ENCODE measurements at regions not wholly inside any gene's neighbourhood (a gene's known extent, or its start where the extent isn't known, plus 50 kb on each side); places are given as distances from the start of the nearest gene placed in this dataset.
A peak's percentile ranks its signal among the peaks of the same experiment; 100 is the strongest.

DNA sequence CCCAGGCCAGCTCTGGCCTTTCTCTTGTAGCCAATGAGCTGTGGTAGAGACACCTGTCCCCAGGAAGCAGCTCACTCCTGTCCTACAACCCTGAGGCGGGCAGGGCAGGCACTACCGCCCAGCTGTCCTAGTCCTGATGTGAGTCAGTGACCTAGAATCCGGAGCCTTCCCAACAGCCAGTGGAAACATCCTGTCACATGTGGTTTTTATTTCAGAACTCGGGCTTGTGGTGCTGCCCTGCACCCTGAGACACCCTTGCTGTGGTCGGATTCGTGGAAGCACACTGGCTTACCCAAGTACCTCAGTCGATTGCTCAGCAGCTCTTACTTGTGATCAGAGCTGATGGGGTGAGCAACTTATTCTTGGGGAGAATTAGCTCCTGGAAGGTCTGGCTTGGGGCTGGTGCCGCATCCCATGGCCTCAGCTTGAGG, 83.6 kb upstream of the ARHGEF7 start:
- peak; percentile 83 for DNase-seq (ENCODE audit: low read depth)
- H3K4me3 ChIP-seq (ENCODE audit: low read depth, low read length), result no peak overlapping the region
- TF ChIP-seq, protein P1, sequence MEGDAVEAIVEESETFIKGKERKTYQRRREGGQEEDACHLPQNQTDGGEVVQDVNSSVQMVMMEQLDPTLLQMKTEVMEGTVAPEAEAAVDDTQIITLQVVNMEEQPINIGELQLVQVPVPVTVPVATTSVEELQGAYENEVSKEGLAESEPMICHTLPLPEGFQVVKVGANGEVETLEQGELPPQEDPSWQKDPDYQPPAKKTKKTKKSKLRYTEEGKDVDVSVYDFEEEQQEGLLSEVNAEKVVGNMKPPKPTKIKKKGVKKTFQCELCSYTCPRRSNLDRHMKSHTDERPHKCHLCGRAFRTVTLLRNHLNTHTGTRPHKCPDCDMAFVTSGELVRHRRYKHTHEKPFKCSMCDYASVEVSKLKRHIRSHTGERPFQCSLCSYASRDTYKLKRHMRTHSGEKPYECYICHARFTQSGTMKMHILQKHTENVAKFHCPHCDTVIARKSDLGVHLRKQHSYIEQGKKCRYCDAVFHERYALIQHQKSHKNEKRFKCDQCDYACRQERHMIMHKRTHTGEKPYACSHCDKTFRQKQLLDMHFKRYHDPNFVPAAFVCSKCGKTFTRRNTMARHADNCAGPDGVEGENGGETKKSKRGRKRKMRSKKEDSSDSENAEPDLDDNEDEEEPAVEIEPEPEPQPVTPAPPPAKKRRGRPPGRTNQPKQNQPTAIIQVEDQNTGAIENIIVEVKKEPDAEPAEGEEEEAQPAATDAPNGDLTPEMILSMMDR (IDR thresholded peaks at IDR 0.05; ENCODE audit: insufficient read depth, low read depth, low read length), result no peak

DNA sequence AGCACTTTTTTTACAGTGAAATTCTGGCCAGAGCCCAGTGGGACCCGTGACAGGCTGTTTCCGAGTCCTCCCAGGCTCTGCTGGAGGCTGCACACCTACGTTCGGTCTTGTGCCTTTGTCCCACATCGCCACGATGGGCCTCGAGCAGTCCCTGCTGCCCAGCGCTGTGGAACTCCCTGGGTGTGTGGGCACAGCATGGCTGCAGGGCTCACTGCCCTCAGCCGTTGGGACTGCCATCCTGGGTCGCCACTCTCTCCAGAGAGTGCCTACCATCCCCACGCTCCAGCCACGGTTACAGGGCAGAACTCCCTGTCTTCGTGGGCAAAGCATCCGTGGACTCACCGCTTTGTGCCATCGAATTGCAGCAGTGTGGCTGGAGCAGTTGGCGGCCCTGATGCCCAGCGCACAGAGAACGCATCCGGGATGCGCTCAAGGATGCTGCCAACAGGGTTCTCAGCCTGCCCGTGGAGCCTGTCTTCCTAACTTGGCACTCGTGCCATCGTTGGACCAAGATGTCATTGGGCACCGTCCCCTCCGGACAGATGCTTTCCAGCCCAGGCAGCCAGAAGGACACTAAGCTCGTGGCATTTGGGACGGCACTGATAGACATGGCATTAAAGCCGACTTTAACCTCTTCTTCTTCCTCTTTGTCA, 85.0 kb upstream of the ARHGEF7 start:
- TF ChIP-seq, protein P1 (IDR thresholded peaks at IDR 0.05; ENCODE audit: insufficient read depth, low read depth, low read length), result no peak
- H3K4me3 ChIP-seq (ENCODE audit: low read depth, low read length), result no peak overlapping the region
- no peak for DNase-seq (ENCODE audit: low read depth)

DNA sequence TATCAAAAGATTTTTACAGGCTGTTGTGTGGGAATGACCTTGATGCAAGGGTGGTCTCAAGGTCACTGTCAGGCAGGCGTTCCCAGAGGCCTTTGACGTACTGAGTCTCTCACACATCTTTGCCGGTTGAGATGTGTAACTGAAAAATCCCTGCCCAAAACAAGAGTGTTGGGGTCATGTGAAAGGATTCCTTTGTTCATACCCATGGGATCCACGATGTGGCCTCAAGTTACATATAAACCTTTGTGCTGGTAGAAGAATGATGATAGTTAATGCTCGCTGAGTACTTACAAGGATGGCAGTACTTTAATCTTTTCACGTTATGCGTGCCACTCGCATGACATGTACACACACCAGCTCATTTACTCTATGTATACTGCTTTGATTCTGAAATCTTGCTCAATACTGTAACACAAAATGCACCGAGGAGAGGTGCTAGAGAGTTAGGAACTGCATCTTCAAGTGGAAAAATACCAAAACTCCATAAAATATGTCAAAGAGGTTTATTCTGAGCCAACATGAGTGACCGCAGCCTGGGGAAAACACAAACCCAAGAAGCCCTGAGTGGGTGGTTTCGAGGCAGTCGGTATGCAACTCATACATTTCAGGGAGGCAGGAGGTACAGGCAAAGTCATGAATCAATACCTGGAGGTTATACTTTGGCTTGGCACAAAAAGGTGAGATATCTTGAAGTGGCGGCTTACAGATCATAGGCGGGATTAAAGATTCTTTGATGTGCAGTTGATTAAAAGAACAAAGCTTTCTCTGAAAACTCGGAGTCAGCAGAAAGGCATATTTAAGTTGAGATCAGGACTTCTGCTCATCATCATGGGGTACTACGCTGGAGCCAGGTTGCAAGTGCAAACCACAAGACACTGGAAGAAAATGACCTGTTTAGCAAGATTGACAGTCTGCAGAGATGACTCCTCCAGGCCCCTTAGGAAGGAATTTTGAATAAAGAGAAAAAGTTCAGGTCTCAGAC, 87.4 kb upstream of the ARHGEF7 start:
- TF ChIP-seq, protein P1 (IDR thresholded peaks at IDR 0.05; ENCODE audit: insufficient read depth, low read depth, low read length), result peak; percentile 24
- peak; percentile 76 for DNase-seq (ENCODE audit: low read depth)
- H3K4me3 ChIP-seq (ENCODE audit: low read depth, low read length), result no peak overlapping the region

DNA sequence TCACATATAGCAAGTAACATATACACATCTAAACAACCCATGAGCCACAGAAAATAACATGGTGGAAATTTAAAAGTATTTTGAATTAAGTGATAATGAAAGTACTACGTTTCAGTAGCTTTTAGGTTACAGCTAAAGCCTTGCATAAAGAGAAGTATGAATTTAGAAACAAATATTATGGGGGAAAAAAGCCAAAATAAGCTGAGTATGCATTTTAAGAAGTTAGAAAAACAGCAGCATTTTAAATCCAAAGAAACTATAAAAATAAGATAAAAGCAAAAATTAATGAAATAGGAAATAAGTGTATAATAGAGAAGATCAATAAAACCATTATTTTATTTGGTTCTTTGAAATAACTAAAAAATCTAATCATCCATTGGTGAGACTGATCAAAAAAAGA, 89.8 kb upstream of the ARHGEF7 start:
- no peak for DNase-seq (ENCODE audit: low read depth)
- TF ChIP-seq, protein P1 (IDR thresholded peaks at IDR 0.05; ENCODE audit: insufficient read depth, low read depth, low read length), result no peak
- no peak overlapping the region for H3K4me3 ChIP-seq (ENCODE audit: low read depth, low read length)

DNA sequence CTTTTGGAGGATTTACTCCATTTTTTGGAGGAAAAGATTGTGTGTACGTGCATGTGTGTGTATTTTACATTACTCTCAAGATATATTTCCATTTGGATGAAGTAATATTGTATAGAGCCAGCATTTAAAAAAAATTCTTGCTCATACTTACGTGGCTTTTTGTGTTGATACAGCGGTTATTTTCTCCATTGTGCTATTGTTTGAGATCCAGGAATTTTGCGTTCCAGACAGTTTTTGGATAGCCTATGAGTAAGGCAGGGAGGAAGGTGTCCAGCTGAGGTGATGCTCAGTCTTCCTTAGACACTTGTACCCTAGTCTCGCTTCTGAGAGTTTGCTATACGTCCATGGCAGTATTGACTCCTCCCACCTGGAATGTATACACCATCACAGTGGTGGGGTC, 92.2 kb upstream of the ARHGEF7 start:
- TF ChIP-seq, protein P1 (IDR thresholded peaks at IDR 0.05; ENCODE audit: insufficient read depth, low read depth, low read length), result no peak
- no peak for DNase-seq (ENCODE audit: low read depth)
- H3K4me3 ChIP-seq (ENCODE audit: low read depth, low read length), result no peak overlapping the region

DNA sequence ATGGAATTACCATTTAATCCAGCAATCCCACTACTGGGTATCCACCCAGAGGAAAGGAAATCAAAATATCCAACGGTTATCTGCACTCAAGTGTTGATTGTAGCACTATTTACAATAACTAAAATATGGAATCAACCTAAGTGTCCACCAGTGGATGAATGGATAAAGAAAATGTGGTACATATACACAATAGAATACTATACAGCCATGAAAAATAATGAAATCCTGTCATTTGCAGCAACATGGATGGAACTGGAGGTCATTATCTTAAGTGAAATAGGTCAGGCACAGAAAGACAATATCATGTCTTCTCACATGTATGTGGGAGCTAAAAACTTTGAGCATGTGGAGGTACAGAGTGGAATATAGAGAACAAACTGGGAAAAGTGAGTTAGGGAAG, 92.9 kb upstream of the ARHGEF7 start:
- DNase-seq (ENCODE audit: low read depth), result no peak
- TF ChIP-seq, protein P1 (IDR thresholded peaks at IDR 0.05; ENCODE audit: insufficient read depth, low read depth, low read length), result no peak
- H3K4me3 ChIP-seq (ENCODE audit: low read depth, low read length), result no peak overlapping the region
